Left ventricle myocardium inferior (tissue), 1 donor: ENCODE measurements at regions not wholly inside any gene's neighbourhood (a gene's known extent, or its start where the extent isn't known, plus 50 kb on each side); places are given as distances from the start of the nearest gene placed in this dataset.

Experiments
- DNase-seq: peaks from one replicate; pipeline ENCODE4 v3.0.0-alpha.2; 2020
- H3K27ac ChIP-seq: fragments of 200-600 bp; replicated peaks from 2 replicates; pipeline ENCODE4 v1.8.0; 2021
- H3K27me3 ChIP-seq: fragments of 200-600 bp; 2 replicates; pipeline ENCODE4 v1.8.0; 2021; ENCODE audit warnings: low read depth
- H3K36me3 ChIP-seq: fragments of 200-600 bp; 2 replicates; pipeline ENCODE4 v1.8.0; 2021
- H3K4me1 ChIP-seq: fragments of 200-600 bp; 2 replicates; pipeline ENCODE4 v1.8.0; 2021
- H3K4me3 ChIP-seq: fragments of 200-600 bp; 2 replicates; pipeline ENCODE4 v1.8.0; 2021; ENCODE audit warnings: mild to moderate bottlenecking, moderate library complexity
- H3K9me3 ChIP-seq: fragments of 200-600 bp; replicated peaks from 2 replicates; pipeline ENCODE4 v1.8.0; 2021
- CTCF ChIP-seq: fragments of 200-600 bp; IDR thresholded peaks from 2 replicates; pipeline ENCODE4 v1.8.0; 2021; ENCODE audit warnings: antibody characterized with exemption, mild to moderate bottlenecking, borderline replicate concordance
- intact Hi-C: fragments of 100-400 bp; cut with micrococcal nuclease; formaldehyde crosslinking; loops from one replicate; pipeline ENCODE4 v1.11.0; 2022
- donor health status: DM: no; HTN: yes; CAD: no; lungs with severe emphysema.

GRCh38 chr11:111172321-111172862, 73.1 kb upstream of the POU2AF2 start:
- no peaks in the 10 kb centered on the region for H3K4me1 ChIP-seq
- no peak overlapping the region for H3K27ac ChIP-seq
- H3K4me3 ChIP-seq = no peak overlapping the region
- H3K27me3 ChIP-seq = no peaks in the 10 kb centered on the region
- no peak for DNase-seq
- TF ChIP-seq CTCF = no peak
- H3K36me3 ChIP-seq = no peaks in the 10 kb centered on the region
- intact Hi-C loops = no loop called here
- H3K9me3 ChIP-seq = no peaks in the 10 kb centered on the region

- H3K4me3 ChIP-seq = no peak overlapping the region
- no peak for DNase-seq
- no peak for TF ChIP-seq CTCF
- H3K9me3 ChIP-seq = no peaks in the 10 kb centered on the region
- no peaks in the 10 kb centered on the region for H3K4me1 ChIP-seq
- H3K27me3 ChIP-seq = no peaks in the 10 kb centered on the region
- H3K27ac ChIP-seq = no peak overlapping the region
- H3K36me3 ChIP-seq = no peaks in the 10 kb centered on the region
- intact Hi-C loops = no loop called here
Measured at GRCh38 chr11:111170761-111171379, 74.7 kb upstream of the POU2AF2 start.

- H3K27me3 ChIP-seq = no peaks in the 10 kb centered on the region
- intact Hi-C loops = no loop called here
- no peaks in the 10 kb centered on the region for H3K4me1 ChIP-seq
- H3K27ac ChIP-seq = no peak overlapping the region
- no peak for TF ChIP-seq CTCF
- no peaks in the 10 kb centered on the region for H3K36me3 ChIP-seq
- H3K4me3 ChIP-seq = no peak overlapping the region
- no peaks in the 10 kb centered on the region for H3K9me3 ChIP-seq
- DNase-seq = no peak
Measured at GRCh38 chr11:111169367-111169766, 76.2 kb upstream of the POU2AF2 start.

GRCh38 chr11:111168871-111169270, 76.7 kb upstream of the POU2AF2 start:
- Histone ChIP-seq H3K4me1 (no peaks in the 10 kb centered on the region), H3K36me3 (no peaks in the 10 kb centered on the region), H3K4me3 (no peak overlapping the region), H3K27me3 (no peaks in the 10 kb centered on the region), H3K27ac (no peak overlapping the region), H3K9me3 (no peaks in the 10 kb centered on the region)
- DNase-seq = no peak
- intact Hi-C loops = no loop called here
- TF ChIP-seq CTCF = no peak

- intact Hi-C loops = no loop called here
- Histone ChIP-seq H3K4me3 (no peak overlapping the region), H3K27ac (no peak overlapping the region), H3K9me3 (no peaks in the 10 kb centered on the region), H3K4me1 (no peaks in the 10 kb centered on the region), H3K27me3 (no peaks in the 10 kb centered on the region), H3K36me3 (no peaks in the 10 kb centered on the region)
- no peak for DNase-seq
- TF ChIP-seq CTCF = no peak
Measured at GRCh38 chr11:111167666-111168065, 77.9 kb upstream of the POU2AF2 start.
